CD14-positive monocyte (primary cell): ENCODE measurements at regions not wholly inside any gene's neighbourhood (a gene's known extent, or its start where the extent isn't known, plus 50 kb on each side); places are given as distances from the start of the nearest gene placed in this dataset.

ENCODE experiments used
- DNase-seq, 3 donors: peaks; one replicate each; pipeline ENCODE4 v3.0.0-alpha.2; 2011 to 2022
- H2AFZ ChIP-seq: 2 replicates; pipeline ENCODE4 v1.6.0; 2012; ENCODE audit warnings: mild to moderate bottlenecking, low read depth, low read length, inconsistent platforms; ENCODE audit not compliant: insufficient read depth, poor library complexity, severe bottlenecking
- H3K27ac ChIP-seq, 2 donors: 1 replicate in 1 of 2; 2 replicates in 1 of 2; pipeline ENCODE4 v1.5.1; 2012 to 2013; ENCODE audit warnings: low read length in 2 of 2, control low read depth in 1 of 2, inconsistent platforms in 1 of 2, low read depth in 1 of 2, mild to moderate bottlenecking in 1 of 2
- H3K27me3 ChIP-seq, 2 donors: one replicate each; pipeline versions ENCODE4 v1.6.0 to v1.6.1; 2011 to 2013; ENCODE audit warnings: low read length in 2 of 2; ENCODE audit not compliant: control insufficient read depth in 2 of 2, insufficient read depth in 2 of 2
- H3K36me3 ChIP-seq, 2 donors: replicated peaks in 1 of 2; 1 replicate in 1 of 2; 2 replicates in 1 of 2; pipeline versions ENCODE4 v1.5.1 to v1.6.1; 2012 to 2013; ENCODE audit warnings: low read length in 2 of 2, control low read depth in 1 of 2, inconsistent platforms in 1 of 2, mild to moderate bottlenecking in 1 of 2; ENCODE audit not compliant: insufficient read depth in 2 of 2, control insufficient read depth in 1 of 2
- H3K4me1 ChIP-seq, 2 donors: 1 replicate in 1 of 2; 2 replicates in 1 of 2; pipeline versions ENCODE4 v1.5.1 to v1.6.1; 2012 to 2013; ENCODE audit warnings: low read length in 2 of 2, control low read depth in 1 of 2, inconsistent platforms in 1 of 2, mild to moderate bottlenecking in 1 of 2, moderate library complexity in 1 of 2; ENCODE audit not compliant: insufficient read depth in 2 of 2, control insufficient read depth in 1 of 2
- H3K4me2 ChIP-seq: replicated peaks from 2 replicates; pipeline ENCODE3; 2012; ENCODE audit warnings: low read length, moderate library complexity, mild to moderate bottlenecking; ENCODE audit not compliant: poor library complexity, severe bottlenecking; ENCODE audit errors: extremely low read depth
- H3K4me3 ChIP-seq, 3 experiments: fragments of 200-600 bp in 1 of 3; sonication (generic) in 1 of 3; replicated peaks in 1 of 3; 1 replicate in 2 of 3; 2 replicates in 1 of 3; pipeline ENCODE4 v1.5.1; 2011 to 2013; ENCODE audit warnings: low read length in 3 of 3, mild to moderate bottlenecking in 3 of 3, control low read depth in 2 of 3, low read depth in 2 of 3, inconsistent platforms in 1 of 3, moderate library complexity in 1 of 3
- H3K79me2 ChIP-seq: 2 replicates; pipeline ENCODE4 v1.6.0; 2012; ENCODE audit warnings: mild to moderate bottlenecking, control low read depth, inconsistent platforms, low read length, moderate library complexity; ENCODE audit not compliant: insufficient read depth
- H3K9ac ChIP-seq: 2 replicates; pipeline ENCODE4 v1.6.0; 2017; ENCODE audit warnings: low read length, mild to moderate bottlenecking; ENCODE audit not compliant: insufficient read depth, poor library complexity, severe bottlenecking
- H3K9me3 ChIP-seq, 2 donors: replicated peaks in 1 of 2; 1 replicate in 1 of 2; 2 replicates in 1 of 2; pipeline versions ENCODE4 v1.5.1 to v1.6.1; 2012 to 2013; ENCODE audit warnings: low read length in 2 of 2, control low read depth in 1 of 2; ENCODE audit not compliant: control insufficient read depth in 1 of 2, insufficient read depth in 1 of 2
- H4K20me1 ChIP-seq: 2 replicates; pipeline ENCODE4 v1.6.0; 2012; ENCODE audit warnings: mild to moderate bottlenecking, low read length, control low read depth, moderate library complexity; ENCODE audit not compliant: insufficient read depth
- H3K27ac Mint-ChIP-seq, 7 donors: one replicate each; pipeline ENCODE4 v1.8.0; 2020; ENCODE audit warnings: mild to moderate bottlenecking in 7 of 7, mixed read lengths in 7 of 7, moderate library complexity in 6 of 7, inconsistent platforms in 2 of 7
- H3K27me3 Mint-ChIP-seq, 3 donors: one replicate each; pipeline ENCODE4 v1.8.0; 2021 to 2022; ENCODE audit warnings: low read depth in 3 of 3, mild to moderate bottlenecking in 3 of 3, mixed read lengths in 3 of 3, moderate library complexity in 3 of 3, inconsistent platforms in 1 of 3
- H3K36me3 Mint-ChIP-seq, 2 donors: one replicate each; pipeline ENCODE4 v1.8.0; 2020; ENCODE audit warnings: mixed read lengths in 2 of 2, inconsistent platforms in 1 of 2, mild to moderate bottlenecking in 1 of 2
- H3K4me1 Mint-ChIP-seq: one replicate; pipeline ENCODE4 v1.8.0; 2020; ENCODE audit warnings: mild to moderate bottlenecking, mixed read lengths
- H3K4me3 Mint-ChIP-seq, 2 donors: one replicate each; pipeline ENCODE4 v1.8.0; 2020; ENCODE audit warnings: mild to moderate bottlenecking in 2 of 2, mixed read lengths in 2 of 2, moderate library complexity in 1 of 2
- H3K9me3 Mint-ChIP-seq, 7 donors: one replicate each; pipeline ENCODE4 v1.8.0; 2020 to 2022; ENCODE audit warnings: mixed read lengths in 7 of 7, mild to moderate bottlenecking in 6 of 7, moderate library complexity in 6 of 7, inconsistent platforms in 2 of 7
- CTCF ChIP-seq: fragments of 200-600 bp; IDR thresholded peaks from one replicate; pipeline ENCODE4 v1.8.0; 2022; ENCODE audit warnings: antibody characterized with exemption, mild to moderate bottlenecking
- WGBS: methylation state at CpG from one replicate; pipeline ENCODE4 v1.1.5; 2013; ENCODE audit warnings: missing lambda C conversion rate; ENCODE audit not compliant: insufficient coverage; 5-methylcytosine and 5-hydroxymethylcytosine counted together
- intact Hi-C, 2 donors: fragments of 100-400 bp; cut with micrococcal nuclease; formaldehyde crosslinking; loops; one replicate each; pipeline versions ENCODE4 v1.15.0 to v1.15.1; 2023

GRCh38 chr21:14303731-14304488 is 79.0 kb downstream of the HSPA13 start:
- Histone ChIP-seq H3K36me3 (no peaks in the 10 kb centered on the region), H3K79me2 (no peaks in the 10 kb centered on the region), H3K27me3 (no peaks in the 10 kb centered on the region), H3K4me2 (no peak overlapping the region), H2AFZ (no peak overlapping the region), H3K4me3 (no peak overlapping the region), H3K27ac (no peak overlapping the region), H4K20me1 (no peaks in the 10 kb centered on the region), H3K9me3 (no peaks in the 10 kb centered on the region), H3K9ac (no peak overlapping the region), H3K4me1 (no peaks in the 10 kb centered on the region)
- WGBS: 100% methylated on average over 1 of the region's 8 CpGs
- H3K9me3 Mint-ChIP-seq: no peaks in the 10 kb centered on the region
- no peak for DNase-seq
- H3K27me3 Mint-ChIP-seq: no peaks in the 10 kb centered on the region
- no peak for TF ChIP-seq CTCF
- H3K4me1 Mint-ChIP-seq: peaks cover 12% of the 10 kb centered on the region
- H3K4me3 Mint-ChIP-seq: no peak overlapping the region
- no peaks in the 10 kb centered on the region for H3K36me3 Mint-ChIP-seq
- intact Hi-C loops: no loop called here
- H3K27ac Mint-ChIP-seq: no peak overlapping the region

- no peaks in the 10 kb centered on the region for H3K79me2 ChIP-seq
- no peaks in the 10 kb centered on the region for H3K4me1 ChIP-seq
- no peaks in the 10 kb centered on the region for H3K27me3 ChIP-seq
- peaks cover 2% of the 10 kb centered on the region for H3K4me1 Mint-ChIP-seq
- no peaks in the 10 kb centered on the region for H3K27me3 Mint-ChIP-seq
- H3K27ac Mint-ChIP-seq: no peak overlapping the region
- H3K9ac ChIP-seq: no peak overlapping the region
- H3K36me3 ChIP-seq: no peaks in the 10 kb centered on the region
- H3K4me2 ChIP-seq: no peak overlapping the region
- no peaks in the 10 kb centered on the region for H3K9me3 ChIP-seq
- peaks cover 0 to 2% (median 0%) of the 10 kb centered on the region in 7 donors for H3K9me3 Mint-ChIP-seq
- H2AFZ ChIP-seq: no peak overlapping the region
- no peak overlapping the region for H3K4me3 ChIP-seq
- H4K20me1 ChIP-seq: no peaks in the 10 kb centered on the region
- H3K27ac ChIP-seq: no peak overlapping the region
- H3K4me3 Mint-ChIP-seq: no peak overlapping the region
- TF ChIP-seq CTCF: no peak
- intact Hi-C loops: no loop called here
- no peaks in the 10 kb centered on the region for H3K36me3 Mint-ChIP-seq
- no CpG with 5 or more reads among the region's 1 CpG for WGBS
- no peak for DNase-seq
Observed at GRCh38 chr21:14300074-14300473, 82.9 kb downstream of the HSPA13 start.
